ENCODE measurements at regions not wholly inside any gene's neighbourhood (a gene's known extent, or its start where the extent isn't known, plus 50 kb on each side); places are given as distances from the start of the nearest gene placed in this dataset.

DNA sequence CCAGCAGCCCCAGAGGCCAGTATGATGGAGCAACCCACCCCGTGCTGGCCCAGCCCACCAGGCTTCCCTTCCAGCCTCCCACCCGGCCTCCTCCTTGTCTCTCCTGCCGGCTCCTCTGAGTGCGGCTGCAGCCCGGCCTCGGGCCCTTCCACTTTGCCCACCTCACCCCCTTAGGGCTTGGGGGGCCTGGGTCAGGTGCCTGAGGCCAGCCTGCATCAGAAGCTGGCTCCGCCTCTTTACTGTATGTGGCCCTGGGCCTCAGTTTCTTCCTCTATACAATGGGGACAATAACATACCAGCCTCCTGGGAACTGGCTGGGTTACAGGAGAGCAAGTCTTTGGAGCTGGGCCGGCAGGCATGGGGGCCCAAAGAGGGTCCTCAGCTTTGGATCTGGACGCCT lies 221.1 kb upstream of the CIBAR2 start:
- no peak for DNase-seq

DNA sequence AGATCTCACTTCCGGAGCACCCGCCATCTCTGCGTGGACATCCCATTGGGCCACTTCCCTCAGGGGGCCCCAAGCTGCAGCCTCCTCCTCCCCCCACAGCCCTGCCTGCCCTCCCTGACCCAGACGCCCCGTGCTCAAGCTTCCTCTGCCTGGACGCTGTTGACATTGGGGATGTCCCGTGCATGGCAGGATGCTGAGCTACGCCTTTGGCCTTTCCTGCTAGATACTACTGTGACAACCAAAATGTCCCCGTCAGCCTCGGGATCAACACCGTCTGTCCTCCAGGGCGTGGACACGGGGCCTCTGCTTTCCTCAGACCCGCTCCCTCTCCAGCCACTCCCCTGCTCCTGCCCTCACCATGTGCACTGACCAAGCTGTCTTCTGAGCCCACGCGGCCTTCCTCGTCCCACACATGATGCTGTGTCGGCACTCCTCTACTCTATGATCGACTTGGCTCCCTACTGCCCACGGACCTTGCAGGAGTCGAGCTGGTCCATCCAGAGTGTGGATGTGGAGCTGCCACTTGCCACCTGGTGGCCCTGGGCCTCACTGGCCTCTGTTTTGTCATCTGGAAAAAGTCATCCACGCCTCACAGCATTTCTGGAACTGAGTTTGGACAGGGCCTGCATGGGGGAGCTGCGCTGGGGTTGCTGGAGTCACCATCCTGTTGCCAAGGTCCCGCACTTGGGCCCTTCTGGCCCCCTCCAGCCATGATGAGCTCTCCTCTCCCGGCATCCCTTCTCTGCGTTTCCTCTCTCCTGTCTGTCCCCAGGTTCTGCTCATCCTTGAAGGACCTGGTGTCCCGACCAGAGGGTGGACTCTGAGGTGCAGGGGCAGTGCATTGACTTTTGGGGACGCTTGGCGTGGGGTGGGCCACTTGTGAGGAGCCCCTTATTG lies 221.7 kb upstream of the CIBAR2 start:
- DNase-seq = no peak

DNA sequence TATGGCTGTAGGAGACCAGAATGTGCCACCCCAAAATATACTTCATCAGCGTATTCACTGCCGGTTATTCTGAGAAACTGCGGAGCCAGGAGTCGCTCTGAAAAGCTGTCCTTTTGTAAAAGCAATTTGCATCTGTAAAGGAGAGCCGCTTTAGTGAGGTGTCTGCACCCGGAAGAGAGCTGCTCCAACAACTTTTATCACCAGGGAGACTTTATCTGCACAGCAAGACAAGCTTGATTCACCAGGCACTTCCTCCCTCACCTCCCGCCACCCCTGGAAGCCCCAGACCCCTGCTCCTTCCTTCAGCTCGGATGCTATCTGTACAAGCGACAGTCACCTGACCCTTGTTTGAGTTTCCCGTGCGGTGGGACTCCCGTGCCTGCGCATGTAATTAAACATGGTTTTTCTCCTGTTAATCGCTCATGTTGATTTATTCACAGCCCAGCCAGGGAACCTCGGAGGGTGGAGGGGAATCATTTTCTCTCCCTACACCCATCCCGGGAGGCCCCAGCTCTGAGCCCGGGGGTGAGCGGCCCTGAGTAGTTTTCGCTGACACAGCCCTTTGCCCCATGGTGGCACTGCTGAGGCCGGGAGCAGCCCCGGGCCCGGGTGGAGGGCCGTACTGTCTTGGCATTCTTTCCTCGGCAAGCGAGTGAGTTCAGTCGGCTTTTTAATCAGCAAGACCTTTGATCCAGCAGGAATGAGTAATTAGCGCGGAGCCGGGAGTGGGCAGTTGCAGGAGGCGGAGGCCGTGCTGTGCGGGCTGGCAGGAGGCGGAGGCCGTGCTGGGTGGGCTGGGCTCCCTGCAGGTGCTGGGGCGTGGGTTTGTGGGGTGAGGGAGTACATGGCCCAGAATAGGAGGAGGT lies 222.7 kb upstream of the CIBAR2 start:
- no peak for DNase-seq

DNA sequence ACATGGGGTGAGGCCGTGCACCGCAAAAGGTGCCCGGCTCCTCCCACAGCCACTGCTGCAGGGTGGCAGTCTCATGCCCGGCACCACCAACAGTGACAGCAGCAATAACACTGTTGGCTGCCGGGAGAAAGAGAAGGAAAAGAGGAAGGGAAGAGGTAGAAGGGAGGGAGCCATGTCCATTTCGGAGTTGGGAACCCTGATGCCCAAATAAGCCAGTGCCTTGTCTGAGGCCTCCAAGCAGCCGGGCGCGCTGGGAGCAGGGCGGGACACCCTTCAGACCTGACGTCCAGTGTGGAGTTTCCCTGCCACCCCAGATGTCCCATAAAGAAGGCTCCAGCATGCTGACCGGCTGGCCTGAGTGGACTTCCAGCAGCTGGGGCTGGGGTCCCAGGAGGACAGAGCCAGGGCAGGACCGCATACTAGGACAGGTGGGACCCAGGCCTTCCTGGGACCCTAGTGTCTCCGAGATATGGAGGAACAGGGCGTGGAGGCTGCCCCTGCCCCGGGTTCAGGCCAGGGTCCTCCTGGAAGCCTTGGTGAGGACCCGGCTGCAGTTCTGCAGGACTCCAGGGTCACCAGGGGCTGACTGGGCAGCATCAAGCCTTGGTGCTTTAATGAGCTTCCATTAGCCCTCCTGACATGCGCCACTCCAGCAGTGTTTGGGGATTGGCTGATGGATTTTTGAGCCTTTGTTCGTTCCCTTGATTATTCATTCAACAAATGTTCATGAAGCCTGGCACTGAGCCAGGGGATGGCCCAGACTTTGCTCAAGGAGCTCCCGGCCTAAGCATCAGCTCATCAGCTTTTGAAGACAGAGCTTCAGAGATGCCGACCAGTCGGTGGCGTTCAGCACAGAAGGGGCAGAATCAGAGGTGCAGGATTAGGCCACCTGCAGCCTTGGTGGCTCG lies 223.6 kb upstream of the CIBAR2 start:
- DNase-seq = no peak

DNA sequence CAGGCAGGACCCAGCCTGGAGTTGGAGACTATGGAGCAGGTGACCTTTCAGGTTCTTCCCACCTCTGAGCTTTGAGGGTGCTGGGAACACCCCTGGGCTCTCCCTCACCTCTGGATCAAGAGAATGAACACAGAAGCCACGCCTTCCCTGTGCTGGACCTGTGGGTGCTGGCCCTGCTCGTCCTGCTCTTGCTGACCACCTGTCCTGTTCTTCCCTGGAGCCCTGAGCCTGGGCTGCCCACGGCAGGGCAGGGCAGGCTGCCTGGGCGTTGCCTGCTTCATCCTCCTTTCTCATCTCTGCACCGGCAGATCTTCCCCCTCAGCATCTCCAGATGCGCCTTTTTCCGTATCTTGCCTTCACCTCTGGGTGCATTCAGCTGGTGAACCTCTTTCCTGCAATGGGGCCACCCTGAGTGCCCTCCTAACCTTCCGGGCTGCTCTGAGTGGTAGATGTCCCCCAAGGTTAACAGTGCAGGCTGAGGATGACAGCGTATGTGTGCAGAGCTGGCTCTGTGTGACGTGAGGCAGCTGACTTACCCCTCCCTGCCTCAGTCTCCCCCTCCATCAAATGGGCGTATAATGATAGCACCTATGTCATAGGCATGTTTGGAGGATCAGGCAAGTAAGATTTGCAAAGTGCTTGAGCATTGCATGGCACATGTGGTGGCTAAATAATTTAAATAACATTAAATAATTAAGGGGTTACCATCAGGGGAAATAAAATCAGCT lies 225.8 kb upstream of the CIBAR2 start:
- DNase-seq = no peak

DNA sequence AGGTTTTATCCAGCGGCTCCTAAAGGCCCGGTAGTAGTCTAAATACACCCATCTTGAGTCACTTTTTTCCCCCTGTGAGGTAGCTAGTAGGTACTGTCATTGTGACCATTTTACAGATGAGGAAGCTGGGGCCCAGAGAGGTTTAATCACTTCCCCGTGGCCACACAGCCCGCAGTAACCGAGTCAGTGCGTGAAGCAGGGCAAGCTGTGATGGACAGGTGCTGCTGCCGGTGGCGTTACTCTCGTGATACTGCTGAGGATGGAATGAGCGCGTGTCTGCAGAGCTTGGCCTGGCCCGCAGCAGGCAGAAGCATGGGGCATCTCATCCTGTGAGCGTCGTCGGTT lies 226.3 kb upstream of the CIBAR2 start:
- DNase-seq = no peak

DNA sequence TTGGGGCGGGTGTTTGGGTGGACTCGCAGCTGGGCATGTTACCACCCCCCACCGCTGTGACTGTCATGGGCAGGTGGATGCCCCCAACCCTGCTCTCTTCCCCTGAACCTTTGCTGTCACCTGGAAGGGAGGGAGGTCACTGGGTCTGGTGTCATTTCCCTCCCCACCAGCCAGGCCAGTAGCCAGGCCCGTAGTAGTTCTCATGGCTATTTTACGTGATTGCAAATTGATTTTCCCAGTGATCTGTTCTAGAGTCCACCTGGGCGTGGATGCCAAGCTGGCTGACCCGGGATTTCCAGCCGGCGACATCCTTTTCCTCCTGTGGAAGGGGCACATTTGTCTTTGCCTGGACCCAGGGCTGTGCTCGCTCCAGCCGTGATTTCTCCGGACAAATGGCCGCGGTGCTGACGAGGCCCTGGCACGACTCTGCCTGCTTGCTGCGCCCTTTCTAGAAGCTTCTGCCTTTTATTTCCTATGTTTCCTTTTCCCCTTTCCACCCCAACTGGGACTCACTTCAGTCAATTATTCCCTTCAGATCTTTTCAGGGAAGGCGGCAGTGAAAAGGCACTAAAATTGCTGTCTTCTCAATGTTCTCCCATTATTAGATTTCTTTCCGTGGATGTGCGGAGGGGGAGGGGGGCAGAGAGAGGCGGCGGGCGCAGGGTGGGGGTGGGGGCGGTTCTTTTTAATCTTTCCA lies 226.9 kb upstream of the CIBAR2 start:
- no peak for DNase-seq

DNA sequence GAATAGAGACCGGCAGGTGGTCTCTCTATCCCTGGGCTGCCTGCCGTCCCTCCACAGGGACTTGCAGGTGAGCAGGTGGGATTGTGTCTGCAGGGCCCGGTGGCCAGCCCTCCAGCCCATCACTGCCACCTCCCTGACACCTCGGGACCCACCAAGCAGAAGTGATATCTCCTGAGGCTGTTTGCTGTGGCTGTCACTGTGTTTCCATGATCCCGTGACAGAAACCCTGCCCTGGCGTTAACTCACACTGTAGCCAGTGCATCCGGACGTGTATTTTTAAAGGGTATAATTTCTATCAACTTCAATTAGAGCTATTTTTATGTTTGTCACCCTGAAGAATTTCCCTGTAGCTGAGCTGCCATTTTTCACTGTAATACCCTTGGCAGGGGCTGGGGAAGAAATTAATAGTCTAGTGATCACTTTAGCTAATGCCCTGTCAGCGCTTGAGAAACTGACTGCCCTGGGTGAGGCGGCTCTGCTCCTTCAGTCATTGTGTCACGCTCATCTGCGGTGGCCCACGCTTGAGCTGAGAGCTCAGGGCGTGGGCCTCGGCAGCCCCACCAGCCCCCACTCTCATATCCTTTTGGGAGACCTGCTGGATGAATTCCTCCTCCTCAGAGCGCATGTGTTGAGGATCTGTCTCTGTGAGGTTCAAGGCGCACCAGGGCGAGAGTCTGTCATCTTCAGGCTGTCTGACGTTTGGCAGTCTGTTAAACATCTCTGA lies 229.9 kb upstream of the CIBAR2 start:
- no peak for DNase-seq

DNA sequence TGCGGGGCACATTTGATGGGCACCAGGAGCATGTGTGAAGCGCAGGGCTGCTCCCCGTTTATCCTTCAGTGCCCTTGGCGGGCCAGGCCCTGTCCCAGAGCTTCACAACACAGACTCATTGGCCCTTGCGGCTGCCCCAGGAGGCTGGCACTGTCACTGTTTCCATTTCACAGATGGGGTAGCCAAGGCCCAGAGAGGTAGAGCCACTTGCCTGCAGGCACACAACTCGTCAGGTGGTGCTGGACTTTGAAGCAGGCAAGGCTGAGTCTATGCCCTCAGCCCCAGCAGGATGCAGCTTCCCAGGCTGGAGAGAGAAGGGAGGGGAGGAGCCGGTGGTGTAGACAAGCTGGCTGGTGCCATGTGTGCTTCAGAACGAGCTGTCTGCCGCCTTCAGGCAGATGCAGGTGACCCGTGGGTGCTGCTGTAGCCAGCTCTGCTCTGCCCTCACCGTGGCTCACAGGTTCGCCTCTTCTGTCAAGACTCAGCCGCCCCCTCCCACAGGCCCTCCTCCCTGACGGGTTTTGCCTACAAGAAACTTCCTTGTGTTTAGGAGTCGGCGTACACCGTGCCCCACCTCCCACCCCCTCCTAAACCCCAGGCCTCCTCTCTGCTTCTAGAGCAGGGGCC lies 232.3 kb upstream of the CIBAR2 start:
- DNase-seq = no peak

DNA sequence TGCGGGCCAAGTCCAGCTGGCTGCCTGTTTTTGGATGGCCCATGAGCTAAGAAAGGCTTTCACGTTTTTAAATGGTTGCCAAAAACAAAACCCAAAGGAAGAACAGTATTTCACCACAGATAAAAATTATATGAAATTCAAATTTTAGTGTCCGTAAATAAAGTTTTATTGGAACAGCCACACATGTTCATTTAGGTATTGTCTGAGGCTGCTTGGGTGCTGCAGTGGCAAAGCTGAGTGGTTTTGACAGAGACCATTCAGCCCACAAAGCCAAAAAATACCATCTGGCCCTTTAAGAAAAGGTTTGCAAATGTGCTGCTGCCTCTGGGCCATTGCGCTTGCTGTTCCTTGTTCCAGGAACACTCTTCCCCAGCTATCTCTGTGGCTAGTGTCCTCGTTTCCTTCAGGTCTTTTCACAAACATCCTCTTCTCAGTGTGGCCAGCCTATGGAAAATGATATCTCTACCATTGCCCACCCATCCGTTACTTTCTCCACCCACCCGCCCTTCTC lies 232.9 kb upstream of the CIBAR2 start:
- DNase-seq = no peak

DNA sequence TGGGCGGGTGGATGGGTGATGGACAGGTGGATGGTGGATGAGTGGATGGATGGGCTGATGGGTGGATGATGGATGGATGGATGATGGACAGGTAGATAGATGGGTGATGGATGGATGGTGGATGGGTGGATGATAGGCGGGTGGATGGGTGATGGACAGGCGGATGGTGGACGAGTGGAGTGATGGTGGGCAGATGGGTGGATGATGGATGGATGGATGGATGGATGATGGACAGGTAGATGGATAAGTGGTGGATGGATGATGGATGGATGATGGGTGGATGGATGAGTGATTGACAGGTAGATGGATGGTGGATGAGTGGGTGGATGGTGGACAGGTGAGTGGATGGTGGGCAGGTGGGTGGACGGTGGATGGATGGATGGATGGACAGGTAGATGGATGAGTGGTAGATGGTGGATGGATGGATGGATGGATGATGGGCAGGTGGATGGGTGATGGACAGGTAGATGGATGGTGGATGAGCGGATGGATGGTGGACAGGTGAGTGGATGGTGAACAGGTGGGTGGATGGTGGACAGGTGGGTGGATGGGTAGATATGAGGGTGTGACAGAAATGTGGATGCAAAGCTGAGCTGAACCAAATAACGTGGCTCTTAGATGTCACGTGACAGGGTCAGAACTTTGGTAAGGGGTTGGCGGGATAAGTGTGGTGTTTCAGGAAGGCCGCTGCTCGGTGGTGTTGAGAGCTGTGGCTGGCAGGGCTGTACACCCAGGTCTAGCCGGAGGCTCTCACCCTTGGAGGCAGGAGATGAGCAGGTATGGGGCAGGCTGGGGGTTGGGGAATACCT lies 234.3 kb upstream of the CIBAR2 start:
- no peak for DNase-seq

DNA sequence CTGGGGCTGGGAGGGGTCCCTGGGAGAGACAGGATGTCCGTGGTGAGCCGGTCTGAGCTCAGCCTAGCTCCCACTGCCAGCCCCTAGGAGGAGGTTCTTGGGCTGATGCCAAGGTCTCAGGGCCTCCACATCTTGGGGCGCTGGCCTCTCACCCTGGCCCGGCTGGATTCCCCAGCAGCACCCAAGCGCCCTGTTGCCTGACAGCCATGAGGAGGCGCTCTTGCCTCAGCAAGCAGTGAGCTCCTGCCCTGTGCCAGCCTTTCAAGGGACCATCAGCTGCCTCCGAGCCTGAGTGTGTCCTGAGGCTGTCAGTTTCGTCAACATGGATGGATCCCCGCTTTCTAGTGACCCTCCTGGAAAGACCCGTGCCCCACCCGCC lies 234.9 kb upstream of the CIBAR2 start:
- no peak for DNase-seq

DNA sequence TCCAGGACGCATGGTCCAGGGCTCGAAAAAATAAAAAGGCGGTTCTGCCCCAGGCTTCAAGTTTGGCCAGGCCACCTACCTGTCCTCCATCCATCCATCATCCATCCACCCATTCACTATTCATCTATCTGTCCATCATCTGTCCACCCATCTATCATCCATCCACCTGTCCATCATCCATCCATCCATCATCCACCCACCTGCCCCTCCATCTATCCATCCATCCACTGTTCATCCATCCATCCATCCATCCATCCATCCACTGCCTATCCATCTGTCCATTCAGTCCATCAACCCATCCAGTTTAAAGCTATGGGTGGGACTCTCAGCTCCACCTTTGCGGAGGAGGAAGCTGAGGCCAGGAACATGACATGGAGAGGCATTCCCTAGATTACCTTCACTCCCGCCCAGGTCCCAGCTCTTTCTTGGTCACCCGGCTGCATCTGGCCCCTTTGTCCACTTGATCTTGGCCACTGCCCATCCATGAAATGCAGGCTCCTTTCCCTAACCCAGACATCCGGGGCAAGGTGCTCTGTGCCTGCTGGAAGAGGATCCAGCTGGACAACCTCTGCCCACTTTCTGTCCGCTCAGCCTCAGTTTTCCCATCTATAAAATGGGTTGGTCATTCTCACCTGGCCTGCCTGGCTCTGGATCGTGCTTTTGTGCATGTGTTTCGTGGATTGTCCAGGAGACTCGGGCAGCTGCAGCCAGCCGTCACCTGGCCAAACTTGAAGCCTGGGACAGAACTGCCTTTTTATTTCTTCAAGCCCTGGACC lies 236.0 kb upstream of the CIBAR2 start:
- no peak for DNase-seq

DNA sequence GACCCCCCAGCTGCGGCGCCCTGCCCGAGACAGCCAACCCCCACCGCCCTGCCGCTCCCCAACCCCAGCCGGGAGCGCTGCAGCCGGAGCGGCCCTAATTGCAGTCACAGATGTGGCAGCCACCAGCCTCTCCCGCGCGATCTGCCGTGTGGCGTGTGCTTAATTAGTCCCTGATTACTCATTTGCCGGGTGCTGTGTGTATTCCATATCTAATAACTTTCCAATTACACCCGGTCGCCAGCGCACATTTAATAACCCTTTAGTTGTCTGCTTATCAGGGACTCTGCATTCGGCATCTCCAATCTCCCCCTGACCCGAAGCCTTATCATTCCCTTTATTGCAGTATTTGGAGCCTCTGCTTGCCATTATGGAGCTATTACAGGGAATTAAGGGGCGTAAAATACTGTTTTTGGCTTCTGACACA lies 236.7 kb upstream of the CIBAR2 start:
- no peak for DNase-seq

DNA sequence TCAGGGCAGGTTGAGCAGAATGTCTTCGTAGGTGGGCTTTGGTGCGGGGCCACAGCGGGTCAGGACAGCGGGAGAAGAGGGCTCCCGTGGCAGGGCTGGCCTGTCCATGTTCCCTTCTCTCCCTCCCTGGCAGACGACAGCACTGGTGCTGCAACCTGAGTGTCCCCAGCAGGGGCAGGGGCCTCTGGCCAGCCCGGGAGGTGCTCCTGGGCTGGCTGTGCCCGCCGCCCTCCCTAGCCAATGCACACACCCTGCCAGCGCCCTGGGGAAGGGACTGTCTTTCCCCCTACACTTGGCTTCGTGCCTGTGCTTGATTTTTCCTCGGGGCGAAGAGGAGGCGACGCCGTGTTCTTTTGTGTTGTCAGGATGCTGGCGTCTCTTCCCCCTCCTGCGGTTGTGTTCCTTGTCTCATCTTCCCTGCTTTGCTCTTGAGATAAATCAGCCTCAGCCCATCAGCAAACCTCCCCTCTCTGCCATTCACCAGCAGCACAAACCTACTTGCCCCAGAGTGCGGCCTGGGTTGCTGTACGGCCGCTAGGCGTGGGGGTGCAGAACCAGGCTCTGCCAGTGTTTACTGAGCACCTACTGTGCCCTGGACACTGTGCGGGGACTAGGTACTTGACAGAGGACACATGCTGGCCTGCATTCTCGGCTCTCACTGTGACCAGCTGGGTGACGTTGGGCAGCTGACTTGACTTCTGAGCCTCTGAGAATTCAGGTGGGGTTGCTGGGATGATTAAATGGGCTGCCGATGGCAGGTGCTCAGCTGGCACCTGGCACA lies 237.3 kb upstream of the CIBAR2 start:
- DNase-seq = no peak

DNA sequence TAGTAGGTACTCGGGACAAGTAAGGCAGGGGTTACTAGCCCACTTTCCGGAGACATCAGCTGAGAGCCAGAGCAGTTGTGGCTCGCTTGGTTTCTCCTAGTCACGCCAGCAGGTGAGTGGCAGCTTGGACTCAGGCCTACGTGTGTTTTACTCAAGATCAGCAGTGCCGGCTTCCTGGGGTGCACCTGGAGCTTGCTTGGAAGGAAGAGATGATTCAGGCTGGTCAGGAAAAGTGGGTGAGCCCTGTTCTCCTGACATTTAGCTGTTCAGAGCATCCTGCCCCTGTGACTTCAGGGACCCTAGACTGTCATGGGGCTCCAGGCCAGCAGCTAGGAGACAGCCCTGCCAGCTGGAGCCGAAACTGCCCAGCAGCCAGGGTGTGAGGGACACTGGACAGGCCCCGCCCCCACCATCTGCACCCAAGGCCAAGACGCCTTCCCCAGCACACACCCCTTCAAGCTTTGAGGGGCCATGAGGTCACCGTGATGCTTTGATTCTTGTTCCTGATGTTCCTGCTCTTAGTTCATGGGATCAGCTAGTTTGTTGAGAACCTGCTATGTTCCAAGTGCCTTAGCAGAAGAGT lies 238.0 kb upstream of the CIBAR2 start:
- DNase-seq = no peak

DNA sequence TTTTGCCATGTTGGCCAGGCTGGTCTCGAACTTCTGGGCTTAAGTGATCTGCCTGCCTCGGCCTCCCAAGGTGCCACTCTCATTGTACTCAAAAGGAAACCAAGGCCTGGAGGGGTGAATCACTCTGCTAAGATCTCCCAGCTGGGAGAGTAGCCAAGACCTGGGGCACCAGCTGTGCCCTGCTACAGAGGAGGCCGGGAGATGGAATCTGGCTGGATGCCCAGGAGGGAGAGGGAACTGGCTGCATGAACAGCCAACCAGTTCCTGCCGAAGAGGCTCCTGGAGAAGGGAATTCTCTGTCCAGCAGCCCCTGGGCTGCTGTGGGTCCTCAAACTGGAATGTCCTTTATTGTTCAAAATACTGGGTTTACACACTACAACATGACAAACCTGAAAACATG lies 238.7 kb upstream of the CIBAR2 start:
- peak; percentile 61 for DNase-seq

All from NCI-H2081 treated with DMSO at 0.1 percent for 48 hours (cell line).